Natural killer cell treated with Interleukin-12 subunit alpha and Interleukin-12 subunit beta and Interleukin-15 and Interleukin-18, amount 100 ng/mL, for 72 hours (primary cell): ENCODE measurements at regions not wholly inside any gene's neighbourhood (a gene's known extent, or its start where the extent isn't known, plus 50 kb on each side); places are given as distances from the start of the nearest gene placed in this dataset.

Experiments
- ATAC-seq, 2 donors: fragments of 150-1000 bp; cut with Tn5 transposase in 1 of 2; sonication (Bioruptor Pico), chemical (Tn5 transposase) in 1 of 2; 2 replicates each; pipeline ENCODE4 v1.10.0; 2021
- DNase-seq: peaks from one replicate; pipeline ENCODE4 v3.0.0; 2022; ENCODE audit warnings: low spot score
- H3K27ac Mint-ChIP-seq, 2 donors: 1 replicate in 1 of 2; 2 replicates in 1 of 2; pipeline ENCODE4 v1.8.0; 2022; ENCODE audit warnings: mixed read lengths in 2 of 2, mild to moderate bottlenecking in 1 of 2, moderate library complexity in 1 of 2
- H3K27me3 Mint-ChIP-seq, 2 donors: 1 replicate in 1 of 2; 2 replicates in 1 of 2; pipeline ENCODE4 v1.8.0; 2022; ENCODE audit warnings: mixed read lengths in 2 of 2
- H3K36me3 Mint-ChIP-seq: one replicate; pipeline ENCODE4 v1.8.0; 2022; ENCODE audit warnings: mixed read lengths
- H3K4me1 Mint-ChIP-seq, 2 donors: 1 replicate in 1 of 2; 2 replicates in 1 of 2; pipeline ENCODE4 v1.8.0; 2022; ENCODE audit warnings: low read depth in 2 of 2, mixed read lengths in 2 of 2, mild to moderate bottlenecking in 1 of 2
- H3K4me3 Mint-ChIP-seq: one replicate; pipeline ENCODE4 v1.8.0; 2022; ENCODE audit warnings: mixed read lengths
- H3K9me3 Mint-ChIP-seq: 2 replicates; pipeline ENCODE4 v1.8.0; 2022; ENCODE audit warnings: mixed read lengths

GRCh38 chr18:39660141-39660540, 2094.5 kb upstream of the CELF4 start:
- DNase-seq (no peak), ATAC-seq (no peak)
- no peaks in the 10 kb centered on the region for H3K27me3 Mint-ChIP-seq
- H3K9me3 Mint-ChIP-seq: peaks cover 13% of the 10 kb centered on the region
- H3K4me1 Mint-ChIP-seq: no peaks in the 10 kb centered on the region
- no peak overlapping the region for H3K4me3 Mint-ChIP-seq
- H3K36me3 Mint-ChIP-seq: no peaks in the 10 kb centered on the region
- no peak overlapping the region for H3K27ac Mint-ChIP-seq

- Mint-ChIP-seq H3K27ac (no peak overlapping the region), H3K27me3 (no peaks in the 10 kb centered on the region), H3K4me1 (no peaks in the 10 kb centered on the region), H3K9me3 (peaks cover 11% of the 10 kb centered on the region), H3K36me3 (no peaks in the 10 kb centered on the region), H3K4me3 (no peak overlapping the region)
- ATAC-seq (no peak), DNase-seq (no peak)
Measured at GRCh38 chr18:39655341-39655740, 2089.7 kb upstream of the CELF4 start.

GRCh38 chr18:39653221-39653620, 2087.6 kb upstream of the CELF4 start:
- peaks cover 9% of the 10 kb centered on the region for H3K9me3 Mint-ChIP-seq
- H3K27me3 Mint-ChIP-seq: no peaks in the 10 kb centered on the region
- H3K27ac Mint-ChIP-seq: no peak overlapping the region
- no peak overlapping the region for H3K4me3 Mint-ChIP-seq
- H3K4me1 Mint-ChIP-seq: no peaks in the 10 kb centered on the region
- no peaks in the 10 kb centered on the region for H3K36me3 Mint-ChIP-seq
- ATAC-seq (no peak), DNase-seq (no peak)

GRCh38 chr18:39648616-39649015, 2083.0 kb upstream of the CELF4 start:
- H3K4me3 Mint-ChIP-seq: no peak overlapping the region
- no peaks in the 10 kb centered on the region for H3K27me3 Mint-ChIP-seq
- DNase-seq (no peak), ATAC-seq (no peak)
- peaks cover 13% of the 10 kb centered on the region for H3K9me3 Mint-ChIP-seq
- no peaks in the 10 kb centered on the region for H3K36me3 Mint-ChIP-seq
- H3K4me1 Mint-ChIP-seq: no peaks in the 10 kb centered on the region
- H3K27ac Mint-ChIP-seq: no peak overlapping the region

- Mint-ChIP-seq H3K9me3 (peaks cover 10% of the 10 kb centered on the region), H3K4me1 (no peaks in the 10 kb centered on the region), H3K4me3 (no peak overlapping the region), H3K36me3 (no peaks in the 10 kb centered on the region), H3K27ac (no peak overlapping the region), H3K27me3 (no peaks in the 10 kb centered on the region)
- DNase-seq (no peak), ATAC-seq (no peak)
Measured at GRCh38 chr18:39647627-39648534, 2082.3 kb upstream of the CELF4 start.

GRCh38 chr18:39638224-39638623, 2072.6 kb upstream of the CELF4 start:
- no peak overlapping the region for H3K27ac Mint-ChIP-seq
- H3K9me3 Mint-ChIP-seq: peaks cover 8% of the 10 kb centered on the region
- H3K36me3 Mint-ChIP-seq: peaks cover 7% of the 10 kb centered on the region
- DNase-seq (no peak), ATAC-seq (no peak)
- H3K4me1 Mint-ChIP-seq: no peaks in the 10 kb centered on the region
- no peak overlapping the region for H3K4me3 Mint-ChIP-seq
- H3K27me3 Mint-ChIP-seq: no peaks in the 10 kb centered on the region

- Mint-ChIP-seq H3K27ac (no peak overlapping the region), H3K27me3 (no peaks in the 10 kb centered on the region), H3K4me1 (no peaks in the 10 kb centered on the region), H3K9me3 (peaks cover 8% of the 10 kb centered on the region), H3K36me3 (peaks cover 7% of the 10 kb centered on the region), H3K4me3 (no peak overlapping the region)
- no peak for ATAC-seq
- no peak for DNase-seq
Measured at GRCh38 chr18:39636931-39637330, 2071.3 kb upstream of the CELF4 start.

- H3K27ac Mint-ChIP-seq: no peak overlapping the region
- no peak for ATAC-seq
Measured at GRCh38 chr18:39635966-39636365, 2070.4 kb upstream of the CELF4 start.

GRCh38 chr18:39635192-39635591, 2069.6 kb upstream of the CELF4 start:
- Mint-ChIP-seq H3K36me3 (peaks cover 7% of the 10 kb centered on the region), H3K9me3 (peaks cover 12% of the 10 kb centered on the region), H3K27me3 (no peaks in the 10 kb centered on the region), H3K4me3 (no peak overlapping the region), H3K27ac (no peak overlapping the region), H3K4me1 (no peaks in the 10 kb centered on the region)
- no peak for ATAC-seq
- no peak for DNase-seq

More at GRCh38 chr18:39635966-39636365, 2070.4 kb upstream of the CELF4 start:
- Mint-ChIP-seq H3K36me3 (peaks cover 7% of the 10 kb centered on the region), H3K4me3 (no peak overlapping the region), H3K27me3 (no peaks in the 10 kb centered on the region), H3K4me1 (no peaks in the 10 kb centered on the region), H3K9me3 (peaks cover 10% of the 10 kb centered on the region)
- DNase-seq: no peak

GRCh38 chr18:39627936-39628335, 2062.3 kb upstream of the CELF4 start:
- ATAC-seq (no peak), DNase-seq (no peak)
- Mint-ChIP-seq H3K4me1 (no peaks in the 10 kb centered on the region), H3K4me3 (no peak overlapping the region), H3K36me3 (no peaks in the 10 kb centered on the region), H3K27me3 (no peaks in the 10 kb centered on the region), H3K27ac (no peak overlapping the region), H3K9me3 (peaks cover 12% of the 10 kb centered on the region)

- H3K9me3 Mint-ChIP-seq: peaks cover 8% of the 10 kb centered on the region
Measured at GRCh38 chr18:39624961-39625360, 2059.4 kb upstream of the CELF4 start.

GRCh38 chr18:39622431-39622830, 2056.8 kb upstream of the CELF4 start:
- H3K9me3 Mint-ChIP-seq: peaks cover 8% of the 10 kb centered on the region
- H3K4me1 Mint-ChIP-seq: no peaks in the 10 kb centered on the region
- no peak for DNase-seq
- H3K4me3 Mint-ChIP-seq: no peak overlapping the region
- no peak for ATAC-seq
- H3K36me3 Mint-ChIP-seq: no peaks in the 10 kb centered on the region
- H3K27me3 Mint-ChIP-seq: no peaks in the 10 kb centered on the region
- no peak overlapping the region for H3K27ac Mint-ChIP-seq

More at GRCh38 chr18:39624961-39625360, 2059.4 kb upstream of the CELF4 start:
- H3K36me3 Mint-ChIP-seq: no peaks in the 10 kb centered on the region
- H3K27ac Mint-ChIP-seq: no peak overlapping the region
- no peak overlapping the region for H3K4me3 Mint-ChIP-seq
- no peaks in the 10 kb centered on the region for H3K4me1 Mint-ChIP-seq
- no peak for DNase-seq
- H3K27me3 Mint-ChIP-seq: no peaks in the 10 kb centered on the region
- no peak for ATAC-seq

- peaks cover 8% of the 10 kb centered on the region for H3K9me3 Mint-ChIP-seq
- ATAC-seq (no peak), DNase-seq (no peak)
- no peak overlapping the region for H3K27ac Mint-ChIP-seq
- H3K36me3 Mint-ChIP-seq: no peaks in the 10 kb centered on the region
- no peak overlapping the region for H3K4me3 Mint-ChIP-seq
- no peaks in the 10 kb centered on the region for H3K27me3 Mint-ChIP-seq
- no peaks in the 10 kb centered on the region for H3K4me1 Mint-ChIP-seq
Measured at GRCh38 chr18:39620551-39621168, 2055.1 kb upstream of the CELF4 start.

GRCh38 chr18:39618265-39619003, 2052.8 kb upstream of the CELF4 start:
- Mint-ChIP-seq H3K27me3 (no peaks in the 10 kb centered on the region), H3K4me3 (no peak overlapping the region), H3K27ac (no peak overlapping the region), H3K4me1 (no peaks in the 10 kb centered on the region), H3K9me3 (peaks cover 10% of the 10 kb centered on the region), H3K36me3 (no peaks in the 10 kb centered on the region)
- ATAC-seq: no peak
- no peak for DNase-seq
